ENCODE measurements at regions not wholly inside any gene's neighbourhood (a gene's known extent, or its start where the extent isn't known, plus 50 kb on each side); places are given as distances from the start of the nearest gene placed in this dataset.

GRCh38 chr4:138028923-138029322, 213.2 kb downstream of the SLC7A11 start:
- DNase-seq (ENCODE audit: low read depth in 2 of 2): no peak

- no peak for DNase-seq (ENCODE audit: low read depth in 2 of 2)
Observed at GRCh38 chr4:138021139-138021830, 220.9 kb downstream of the SLC7A11 start.

GRCh38 chr4:138014590-138015288, 227.4 kb downstream of the SLC7A11 start:
- no peak for DNase-seq (ENCODE audit: low read depth in 2 of 2)

GRCh38 chr4:138013625-138014024, 228.5 kb downstream of the SLC7A11 start:
- DNase-seq (ENCODE audit: low read depth in 2 of 2): no peak

- no peak for DNase-seq (ENCODE audit: low read depth in 2 of 2)
Observed at GRCh38 chr4:138010639-138011038, 231.5 kb downstream of the SLC7A11 start.

- DNase-seq (ENCODE audit: low read depth in 2 of 2): no peak
Observed at GRCh38 chr4:138007572-138007971, 234.6 kb downstream of the SLC7A11 start.

- no peak for DNase-seq (ENCODE audit: low read depth in 2 of 2)
Observed at GRCh38 chr4:138005486-138005885, 236.7 kb downstream of the SLC7A11 start.

- no peak for DNase-seq (ENCODE audit: low read depth in 2 of 2)
Observed at GRCh38 chr4:138003248-138003647, 238.9 kb downstream of the SLC7A11 start.

- DNase-seq (ENCODE audit: low read depth in 2 of 2): no peak
Observed at GRCh38 chr4:137998666-137999429, 243.3 kb downstream of the SLC7A11 start.

GRCh38 chr4:137997496-137997895, 244.7 kb downstream of the SLC7A11 start:
- DNase-seq (ENCODE audit: low read depth in 2 of 2): no peak

- no peak for DNase-seq (ENCODE audit: low read depth in 2 of 2)
Observed at GRCh38 chr4:137994853-137995252, 247.3 kb downstream of the SLC7A11 start.

GRCh38 chr4:137993232-137993631, 248.9 kb downstream of the SLC7A11 start:
- no peak for DNase-seq (ENCODE audit: low read depth in 2 of 2)

- no peak for DNase-seq (ENCODE audit: low read depth in 2 of 2)
Observed at GRCh38 chr4:137981277-137981676, 260.9 kb downstream of the SLC7A11 start.

- DNase-seq (ENCODE audit: low read depth in 2 of 2): no peak
Observed at GRCh38 chr4:137980641-137981040, 261.5 kb downstream of the SLC7A11 start.

GRCh38 chr4:137979938-137980337, 262.2 kb downstream of the SLC7A11 start:
- DNase-seq (ENCODE audit: low read depth in 2 of 2): no peak

GRCh38 chr4:137968956-137969678, 273.0 kb downstream of the SLC7A11 start:
- no peak for DNase-seq (ENCODE audit: low read depth in 2 of 2)

GRCh38 chr4:137967480-137968190, 274.5 kb downstream of the SLC7A11 start:
- DNase-seq (ENCODE audit: low read depth in 2 of 2): no peak

GRCh38 chr4:137966504-137966903, 275.6 kb downstream of the SLC7A11 start:
- DNase-seq (ENCODE audit: low read depth in 2 of 2): no peak

- DNase-seq (ENCODE audit: low read depth in 2 of 2): no peak
Observed at GRCh38 chr4:137961051-137961438, 281.1 kb downstream of the SLC7A11 start.

GRCh38 chr4:137960371-137961050, 281.6 kb downstream of the SLC7A11 start:
- DNase-seq (ENCODE audit: low read depth in 2 of 2): no peak

GRCh38 chr4:137957806-137958205, 284.3 kb downstream of the SLC7A11 start:
- no peak for DNase-seq (ENCODE audit: low read depth in 2 of 2)
